A673 (cell line): ENCODE measurements at regions not wholly inside any gene's neighbourhood (a gene's known extent, or its start where the extent isn't known, plus 50 kb on each side); places are given as distances from the start of the nearest gene placed in this dataset.

Experiments
- EZH2 ChIP-seq: fragments of 200-600 bp; sonication (generic); IDR thresholded peaks from 2 replicates; pipeline ENCODE4 v1.6.1; 2017; ENCODE audit warnings: borderline replicate concordance, low read depth, mild to moderate bottlenecking, mixed read lengths, antibody characterized with exemption, low read length; ENCODE audit not compliant: poor library complexity, severe bottlenecking
- TF ChIP-seq, protein P1 (sequence below): fragments of 300-800, 200-600 bp; sonication (generic); conservative IDR thresholded peaks from 2 replicates; pipeline ENCODE4 v1.5.1; 2017; ENCODE audit warnings: low read depth, mild to moderate bottlenecking, antibody characterized with exemption, low read length, moderate library complexity, mixed read lengths

DNA sequence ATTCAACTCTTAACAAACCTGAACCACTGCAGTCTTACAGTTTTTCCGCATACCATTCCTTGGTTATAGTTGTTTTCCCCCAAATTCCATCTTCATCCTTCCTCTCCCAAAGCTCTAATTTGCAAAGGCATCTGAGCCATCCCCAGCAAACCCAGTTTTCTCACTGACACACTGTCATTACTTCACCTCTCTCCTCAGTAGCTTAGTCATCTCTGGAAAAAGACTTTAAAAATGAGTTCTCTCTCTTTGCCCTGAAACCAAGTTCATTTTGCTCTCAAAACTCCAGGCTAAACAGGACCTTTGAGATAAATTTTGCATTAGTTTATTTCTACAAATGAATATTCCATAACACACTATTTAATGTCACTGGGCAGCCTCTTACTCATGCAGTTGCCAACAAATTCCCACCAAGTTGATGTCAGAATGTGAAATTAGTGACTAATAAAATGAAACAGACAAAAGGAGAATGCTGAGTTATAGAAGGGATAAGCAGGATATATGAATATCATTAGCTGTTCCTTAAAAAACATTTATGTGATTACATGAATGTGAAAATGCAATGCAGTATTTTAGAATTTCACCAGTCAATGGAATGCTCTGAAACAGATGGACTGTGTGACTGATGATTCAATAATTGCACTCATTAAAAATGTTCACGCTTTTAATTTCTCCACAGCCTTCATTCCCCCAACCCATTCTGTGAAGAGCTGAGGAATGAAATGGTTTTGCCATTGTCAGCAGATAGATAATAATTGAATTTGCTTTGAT lies 107.4 kb upstream of the DMAC1 start:
- TF ChIP-seq, protein P1, sequence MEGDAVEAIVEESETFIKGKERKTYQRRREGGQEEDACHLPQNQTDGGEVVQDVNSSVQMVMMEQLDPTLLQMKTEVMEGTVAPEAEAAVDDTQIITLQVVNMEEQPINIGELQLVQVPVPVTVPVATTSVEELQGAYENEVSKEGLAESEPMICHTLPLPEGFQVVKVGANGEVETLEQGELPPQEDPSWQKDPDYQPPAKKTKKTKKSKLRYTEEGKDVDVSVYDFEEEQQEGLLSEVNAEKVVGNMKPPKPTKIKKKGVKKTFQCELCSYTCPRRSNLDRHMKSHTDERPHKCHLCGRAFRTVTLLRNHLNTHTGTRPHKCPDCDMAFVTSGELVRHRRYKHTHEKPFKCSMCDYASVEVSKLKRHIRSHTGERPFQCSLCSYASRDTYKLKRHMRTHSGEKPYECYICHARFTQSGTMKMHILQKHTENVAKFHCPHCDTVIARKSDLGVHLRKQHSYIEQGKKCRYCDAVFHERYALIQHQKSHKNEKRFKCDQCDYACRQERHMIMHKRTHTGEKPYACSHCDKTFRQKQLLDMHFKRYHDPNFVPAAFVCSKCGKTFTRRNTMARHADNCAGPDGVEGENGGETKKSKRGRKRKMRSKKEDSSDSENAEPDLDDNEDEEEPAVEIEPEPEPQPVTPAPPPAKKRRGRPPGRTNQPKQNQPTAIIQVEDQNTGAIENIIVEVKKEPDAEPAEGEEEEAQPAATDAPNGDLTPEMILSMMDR, result no peak
- no peak for TF ChIP-seq EZH2
